ENCODE measurements at regions not wholly inside any gene's neighbourhood (a gene's known extent, or its start where the extent isn't known, plus 50 kb on each side); places are given as distances from the start of the nearest gene placed in this dataset.

GRCh38 chr5:61840361-61840760, 465.6 kb upstream of the KIF2A start:
- no peak for DNase-seq

GRCh38 chr5:61842840-61843239, 463.2 kb upstream of the KIF2A start:
- no peak for DNase-seq

- no peak for DNase-seq
These were observed 455.3 kb upstream of the KIF2A start for GRCh38 chr5:61850696-61851095.

DNA sequence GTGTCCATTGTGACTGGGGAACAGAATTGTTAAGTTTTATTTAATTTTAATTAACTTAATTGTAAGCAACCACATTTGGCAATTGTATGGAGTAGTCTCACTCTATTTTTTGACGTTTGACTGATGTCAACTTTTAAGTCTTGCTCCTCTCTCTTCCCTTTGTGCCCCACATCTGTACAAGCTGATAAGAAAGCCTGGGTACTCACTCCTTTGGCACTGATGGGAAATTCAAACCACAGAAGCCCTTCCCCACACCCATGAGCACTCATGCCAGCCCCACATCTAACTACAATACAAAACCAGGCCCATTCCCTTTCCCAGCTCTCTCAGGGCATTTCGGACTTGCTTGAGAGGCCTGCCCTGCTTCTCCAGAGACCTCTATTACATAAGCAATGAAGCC, 451.5 kb upstream of the KIF2A start:
- no peak for DNase-seq

DNA sequence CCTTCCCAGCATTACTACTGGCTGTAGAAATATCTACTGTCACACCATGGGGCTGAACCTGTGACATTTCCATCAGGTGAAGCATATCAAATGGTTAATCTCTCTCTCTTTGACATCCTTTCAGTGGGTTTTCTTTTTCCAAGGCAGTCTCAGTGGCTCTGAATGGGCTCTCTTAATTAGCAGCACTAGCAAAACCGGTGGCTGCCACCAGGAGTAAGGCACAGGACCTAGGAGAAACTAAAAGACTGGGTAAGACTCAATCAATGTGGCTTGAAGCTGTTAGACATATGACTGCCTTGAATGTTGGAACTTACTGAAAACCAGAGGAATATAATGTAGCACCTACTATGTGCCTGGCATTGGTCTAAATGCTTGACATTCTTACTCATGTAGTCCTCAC, 445.0 kb upstream of the KIF2A start:
- no peak for DNase-seq

DNA sequence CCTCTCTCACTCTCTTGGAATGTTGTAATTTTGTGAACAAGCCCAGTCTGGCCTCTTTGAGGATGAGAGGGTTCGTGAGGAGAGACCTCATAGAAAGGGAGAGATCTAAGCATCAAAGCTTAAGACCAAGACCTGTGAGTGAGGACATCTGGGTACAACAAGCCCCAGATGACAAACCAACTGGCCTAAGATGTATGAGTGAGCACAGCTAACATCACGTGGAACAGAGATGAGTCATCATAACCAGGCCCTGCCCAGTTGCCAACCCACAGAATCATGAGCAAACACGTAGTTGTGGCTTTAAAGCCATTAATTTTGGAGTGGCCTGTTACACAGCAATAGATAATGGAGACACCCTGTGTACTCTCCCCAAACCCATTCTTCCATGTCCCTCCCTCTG, 439.1 kb upstream of the KIF2A start:
- no peak for DNase-seq

- no peak for DNase-seq
These were observed 436.7 kb upstream of the KIF2A start for GRCh38 chr5:61869333-61869732.

GRCh38 chr5:61878471-61878870, 427.5 kb upstream of the KIF2A start:
- no peak for DNase-seq

- no peak for DNase-seq
These were observed 424.1 kb upstream of the KIF2A start for GRCh38 chr5:61881821-61882487.

DNA sequence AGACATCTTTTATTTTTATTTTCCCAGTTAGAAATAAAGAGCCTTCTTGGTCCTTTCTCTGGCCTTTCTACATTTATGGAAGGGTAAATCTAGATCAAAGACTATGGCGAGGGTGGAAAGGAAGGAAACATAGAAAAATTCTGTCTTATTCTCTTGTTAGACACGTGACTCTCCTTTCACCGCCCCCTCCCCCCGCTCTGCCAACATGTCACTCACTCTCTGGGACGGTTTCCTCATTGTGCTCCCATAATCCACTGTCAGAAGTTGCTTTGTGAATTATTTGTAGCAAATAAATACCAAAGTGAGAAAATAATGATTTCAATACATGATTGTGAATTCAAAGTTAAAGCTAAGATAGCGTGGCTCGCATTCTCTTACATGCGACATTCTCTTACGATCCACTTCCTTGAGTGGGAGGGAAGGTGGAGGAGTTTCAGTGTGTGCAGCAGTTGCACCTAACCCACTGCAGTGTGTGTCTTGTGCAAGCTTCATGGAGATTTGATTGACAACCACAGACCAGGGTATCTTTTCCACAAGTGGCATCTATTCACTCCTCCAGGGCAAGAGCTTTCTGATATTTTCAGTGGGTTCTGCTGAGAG, 423.0 kb upstream of the KIF2A start:
- DNase-seq = no peak

GRCh38 chr5:61884252-61884855, 421.7 kb upstream of the KIF2A start:
- DNase-seq = no peak

- DNase-seq = no peak
These were observed 419.8 kb upstream of the KIF2A start for GRCh38 chr5:61886214-61886613.

DNA sequence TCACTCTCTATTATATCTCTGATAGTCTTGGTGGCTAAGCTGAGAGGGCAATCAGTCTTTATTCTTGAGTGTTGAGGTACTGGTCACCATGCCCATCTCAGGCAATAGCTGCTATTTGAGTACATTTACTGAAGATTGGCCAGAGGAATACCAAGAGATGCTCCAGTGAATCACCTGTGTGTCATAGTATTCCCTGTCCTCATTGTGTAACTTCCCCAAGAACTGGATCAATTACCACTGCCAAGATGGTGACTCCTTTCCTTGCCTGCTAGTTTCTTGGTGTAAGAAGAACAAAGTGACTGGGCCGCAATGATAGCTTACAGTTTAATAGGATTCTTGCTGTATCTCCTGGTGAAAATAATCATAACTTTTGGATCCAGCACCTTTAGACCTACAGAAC, 418.7 kb upstream of the KIF2A start:
- DNase-seq = no peak

GRCh38 chr5:61894046-61894445, 412.0 kb upstream of the KIF2A start:
- no peak for DNase-seq

DNA sequence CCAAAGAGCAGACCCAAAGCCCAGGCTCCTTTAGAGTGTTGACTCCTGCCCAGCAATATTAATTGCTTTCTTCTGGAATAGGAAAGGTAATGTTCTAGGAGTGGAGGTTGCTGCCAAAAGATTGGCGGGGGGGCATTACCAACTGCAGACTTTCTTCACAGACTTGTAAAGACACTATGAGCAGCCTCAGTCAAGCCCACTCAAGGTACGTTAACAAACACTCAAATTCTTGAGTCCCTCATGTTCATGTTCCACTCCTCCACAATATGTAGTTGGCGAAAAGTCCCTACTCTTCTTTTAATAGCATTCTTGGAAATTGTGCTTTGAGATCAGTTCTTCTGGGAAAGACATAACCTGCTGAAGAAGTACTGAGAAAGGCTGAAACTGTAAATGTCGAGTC, 409.2 kb upstream of the KIF2A start:
- DNase-seq = no peak

GRCh38 chr5:61897251-61897650, 408.8 kb upstream of the KIF2A start:
- no peak for DNase-seq

DNA sequence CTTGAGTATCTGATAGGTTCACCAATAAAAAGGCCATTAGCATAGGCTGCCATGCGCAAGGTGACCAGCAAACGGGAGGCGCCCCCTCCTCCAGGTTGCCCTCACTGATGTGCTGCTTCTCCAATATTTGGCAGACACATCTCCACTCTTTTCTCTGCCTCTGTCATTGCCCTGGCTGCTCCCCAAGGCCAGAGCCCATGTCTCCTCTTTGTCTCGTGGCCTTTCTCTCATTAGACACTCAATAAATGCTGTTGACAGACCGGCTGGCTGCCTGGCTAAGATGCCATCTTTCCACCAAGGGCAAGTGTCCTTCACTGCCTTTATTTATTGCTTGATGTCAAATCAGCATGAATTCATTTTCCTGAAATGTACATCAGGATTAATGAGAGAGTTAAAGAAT, 404.0 kb upstream of the KIF2A start:
- no peak for DNase-seq

DNA sequence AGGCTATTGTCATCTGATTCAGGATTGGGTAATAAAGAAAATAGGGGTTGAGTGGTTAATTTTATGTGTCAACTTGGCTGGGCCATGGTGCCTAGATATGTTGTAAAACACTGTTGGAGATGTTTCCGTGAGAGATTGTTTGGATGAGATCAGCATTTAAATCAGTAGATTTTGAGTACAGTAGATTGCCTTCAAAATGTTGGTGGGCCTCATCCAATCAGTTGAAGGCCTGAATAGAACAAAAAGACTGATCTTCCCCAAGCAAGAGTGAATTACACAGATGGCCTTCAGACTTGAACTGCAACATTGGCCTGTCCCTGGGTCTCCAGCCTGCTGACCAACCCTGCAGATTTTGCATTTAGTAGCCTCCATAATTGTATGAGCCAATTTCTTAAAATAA, 401.3 kb upstream of the KIF2A start:
- no peak for DNase-seq

DNA sequence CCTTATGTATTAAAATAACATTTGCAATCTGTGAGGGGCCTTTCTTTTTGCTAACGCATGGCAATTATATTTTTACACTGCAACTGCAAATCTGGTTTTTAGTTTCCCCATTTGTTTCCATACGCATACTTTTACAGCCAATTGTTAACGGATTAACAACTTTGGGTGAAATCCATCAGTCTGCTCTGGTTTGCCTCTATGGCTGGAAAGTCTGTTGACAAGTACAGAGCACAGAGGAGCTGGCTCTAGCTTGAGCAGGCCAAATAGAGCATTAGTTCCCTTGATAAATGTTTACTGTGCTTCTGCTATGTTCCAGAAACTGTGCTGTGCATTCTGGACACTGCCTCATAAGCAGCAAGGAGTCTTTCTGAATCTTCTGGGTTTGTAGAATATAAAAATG, 400.4 kb upstream of the KIF2A start:
- DNase-seq = no peak

- no peak for DNase-seq
These were observed 399.2 kb upstream of the KIF2A start for GRCh38 chr5:61906820-61907219.

DNA sequence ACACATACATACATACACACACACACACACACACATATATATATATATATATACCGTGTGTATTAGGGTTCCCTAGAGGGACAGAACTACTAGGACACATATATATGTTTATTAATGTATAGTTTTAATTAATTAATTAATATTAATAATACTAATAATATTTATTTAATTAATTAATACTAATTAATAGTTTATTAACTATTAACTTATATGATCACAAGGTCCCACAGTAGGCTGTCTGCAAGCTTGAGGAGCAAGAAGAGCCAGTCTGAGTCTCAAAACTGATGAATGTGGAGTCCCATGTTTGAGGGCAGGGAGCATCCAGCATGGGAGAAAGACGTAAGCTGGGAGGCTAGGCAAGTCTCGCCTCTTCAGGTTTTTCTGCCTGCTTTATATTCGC, 398.0 kb upstream of the KIF2A start:
- no peak for DNase-seq

DNA sequence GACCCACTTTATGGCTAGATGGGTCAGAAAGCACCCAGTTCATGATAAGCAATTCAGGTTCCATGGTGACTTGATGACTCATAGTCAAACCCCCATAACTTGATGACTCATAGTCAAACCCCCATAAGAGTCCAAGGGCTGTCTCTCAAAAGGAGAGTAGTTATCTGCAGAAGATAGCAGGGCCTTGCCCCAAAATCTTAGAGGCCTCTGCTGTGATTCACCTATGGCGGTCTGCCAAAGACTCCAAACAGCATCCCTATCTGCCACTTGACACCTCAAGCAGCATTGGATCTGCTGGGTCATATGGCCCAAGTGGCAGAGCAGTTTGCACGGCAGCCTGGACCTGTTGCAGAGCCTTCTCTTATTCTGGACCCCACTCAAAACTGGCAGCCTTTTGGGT, 395.2 kb upstream of the KIF2A start:
- no peak for DNase-seq

DNA sequence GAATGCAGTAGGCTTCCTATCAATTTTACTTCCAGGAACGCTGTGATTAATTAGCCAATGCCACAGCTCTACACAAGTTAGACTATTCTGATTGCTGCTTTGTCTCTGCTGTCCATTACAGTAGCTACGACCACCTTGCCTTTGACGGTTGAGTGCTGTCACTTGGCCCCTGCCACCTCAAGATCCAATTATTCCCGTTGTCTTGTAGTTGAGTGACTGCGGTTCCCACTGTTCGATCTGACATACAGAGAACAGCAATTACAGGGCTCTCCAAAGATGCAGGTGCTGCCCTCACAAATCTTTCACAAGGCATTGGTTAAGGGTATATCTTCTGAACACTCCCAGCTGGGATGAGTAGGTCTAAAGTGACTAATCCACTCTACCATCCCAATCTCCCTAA, 393.4 kb upstream of the KIF2A start:
- no peak for DNase-seq

- no peak for DNase-seq
These were observed 390.4 kb upstream of the KIF2A start for GRCh38 chr5:61915646-61916045.
